Smooth muscle cell (in vitro differentiated cells): ENCODE measurements at regions not wholly inside any gene's neighbourhood (a gene's known extent, or its start where the extent isn't known, plus 50 kb on each side); places are given as distances from the start of the nearest gene placed in this dataset.

Experiments used
- DNase-seq: peaks from one replicate; lab custom pipeline; 2025; ENCODE audit not compliant: unreplicated experiment; lab: John Stamatoyannopoulos, UW
- H2AFZ ChIP-seq: fragments of 200-600 bp; sonication (generic); 2 replicates; pipeline ENCODE4 v1.6.0; 2016; ENCODE audit warnings: antibody characterized with exemption, low read depth, mild to moderate bottlenecking
- H3F3A ChIP-seq: fragments of 200-600 bp; sonication (generic); 2 replicates; pipeline ENCODE4 v1.6.0; 2017; ENCODE audit warnings: antibody characterized with exemption, low read depth
- H3K27ac ChIP-seq: fragments of 200-600 bp; sonication (generic); 2 replicates; pipeline ENCODE4 v1.5.1; 2016; ENCODE audit warnings: low read depth, mild to moderate bottlenecking
- H3K27me3 ChIP-seq: fragments of 200-600 bp; sonication (generic); 2 replicates; pipeline ENCODE4 v1.6.1; 2016; ENCODE audit warnings: low read depth, mild to moderate bottlenecking
- H3K36me3 ChIP-seq: fragments of 200-600 bp; sonication (generic); 2 replicates; pipeline ENCODE4 v1.5.1; 2016; ENCODE audit warnings: low read depth
- H3K4me1 ChIP-seq: fragments of 200-600 bp; sonication (generic); 2 replicates; pipeline ENCODE4 v1.5.1; 2016; ENCODE audit warnings: low read depth
- H3K4me2 ChIP-seq: fragments of 200-600 bp; sonication (generic); 2 replicates; pipeline ENCODE4 v1.6.0; 2016; ENCODE audit warnings: mild to moderate bottlenecking
- H3K4me3 ChIP-seq: fragments of 200-600 bp; sonication (generic); 2 replicates; pipeline ENCODE4 v1.5.1; 2016; ENCODE audit warnings: mild to moderate bottlenecking
- H3K79me2 ChIP-seq: fragments of 200-600 bp; sonication (generic); 2 replicates; pipeline ENCODE4 v1.6.0; 2016; ENCODE audit warnings: low read depth, mild to moderate bottlenecking
- H3K9ac ChIP-seq: fragments of 200-600 bp; sonication (generic); 2 replicates; pipeline ENCODE4 v1.6.0; 2016; ENCODE audit warnings: low read depth
- H3K9me3 ChIP-seq: fragments of 200-600 bp; sonication (generic); replicated peaks from 2 replicates; pipeline ENCODE4 v1.5.1; 2016; ENCODE audit warnings: low read depth
- H4K20me1 ChIP-seq: fragments of 200-600 bp; sonication (generic); 2 replicates; pipeline ENCODE4 v1.6.0; 2016; ENCODE audit warnings: low read depth
- CTCF ChIP-seq: fragments of 200-600 bp; sonication (generic); IDR thresholded peaks from 2 replicates; pipeline ENCODE4 v1.5.1; 2017; ENCODE audit warnings: borderline replicate concordance, mild to moderate bottlenecking, antibody characterized with exemption; ENCODE audit not compliant: insufficient read depth, poor library complexity, severe bottlenecking
- WGBS: methylation state at CpG from one replicate; pipeline ENCODE4 v1.1.7; 2016; ENCODE audit warnings: low lambda C conversion rate; 5-methylcytosine and 5-hydroxymethylcytosine counted together

DNA sequence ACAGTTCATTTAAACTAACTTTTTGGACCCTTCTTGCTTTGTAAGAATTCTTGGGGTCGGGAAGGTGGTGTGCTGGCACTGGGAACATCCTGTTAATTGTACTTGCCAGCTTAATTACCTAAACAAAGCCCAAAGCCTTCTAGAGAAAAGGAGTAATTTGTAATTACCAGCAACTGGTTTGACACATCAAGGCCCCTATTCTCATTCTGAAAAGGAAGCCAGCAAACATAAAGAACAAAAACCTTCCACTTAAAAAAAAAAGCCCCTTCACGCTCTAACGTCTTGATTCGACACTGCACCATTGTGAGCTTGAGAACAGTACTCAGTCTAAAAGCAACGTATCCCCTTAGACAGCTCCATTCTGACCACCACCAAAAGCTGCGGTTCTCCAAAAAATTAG is 74.7 kb upstream of the RPH3AL start:
- Histone ChIP-seq H4K20me1 (no peaks in the 10 kb centered on the region), H3K36me3 (no peaks in the 10 kb centered on the region), H3K4me2 (no peak overlapping the region), H3F3A (no peaks in the 10 kb centered on the region), H3K27me3 (no peaks in the 10 kb centered on the region), H3K4me1 (no peaks in the 10 kb centered on the region), H3K4me3 (no peak overlapping the region), H3K79me2 (no peaks in the 10 kb centered on the region), H2AFZ (no peak overlapping the region), H3K9me3 (no peaks in the 10 kb centered on the region), H3K9ac (no peak overlapping the region), H3K27ac (no peak overlapping the region)
- DNase-seq = no peak
- no peak for TF ChIP-seq CTCF
- WGBS = 40% methylated on average over 6 of the region's 6 CpGs

- Histone ChIP-seq H3K4me1 (no peaks in the 10 kb centered on the region), H3K9me3 (no peaks in the 10 kb centered on the region), H4K20me1 (no peaks in the 10 kb centered on the region), H3F3A (no peaks in the 10 kb centered on the region), H2AFZ (no peak overlapping the region), H3K4me2 (no peak overlapping the region), H3K79me2 (no peaks in the 10 kb centered on the region), H3K27ac (no peak overlapping the region), H3K36me3 (no peaks in the 10 kb centered on the region), H3K9ac (no peak overlapping the region), H3K27me3 (no peaks in the 10 kb centered on the region), H3K4me3 (no peak overlapping the region)
- no peak for TF ChIP-seq CTCF
- no peak for DNase-seq
- 88% methylated on average over 15 of the region's 16 CpGs for WGBS
Observed at GRCh38 chr17:422196-422930, 69.8 kb upstream of the RPH3AL start.

- Histone ChIP-seq H3K9me3 (no peaks in the 10 kb centered on the region), H3K27me3 (no peaks in the 10 kb centered on the region), H3K27ac (no peak overlapping the region), H3K4me2 (no peak overlapping the region), H3K4me1 (no peaks in the 10 kb centered on the region), H4K20me1 (no peaks in the 10 kb centered on the region), H3K4me3 (no peak overlapping the region), H2AFZ (no peak overlapping the region), H3F3A (no peaks in the 10 kb centered on the region), H3K9ac (no peak overlapping the region), H3K36me3 (no peaks in the 10 kb centered on the region), H3K79me2 (no peaks in the 10 kb centered on the region)
- no peak for DNase-seq
- no peak for TF ChIP-seq CTCF
- 95% methylated on average over 15 of the region's 15 CpGs for WGBS
Observed at GRCh38 chr17:420479-421175, 68.0 kb upstream of the RPH3AL start.
